Brain microvascular endothelial cell (primary cell): ENCODE measurements at regions not wholly inside any gene's neighbourhood (a gene's known extent, or its start where the extent isn't known, plus 50 kb on each side); places are given as distances from the start of the nearest gene placed in this dataset.

Experiments used
- DNase-seq: peaks from one replicate; pipeline ENCODE4 v3.0.0-alpha.2; 2020
- H3K27ac ChIP-seq: fragments of 250-450 bp; sonication (Bioruptor Pico); 2 replicates; pipeline ENCODE4 v1.5.1; 2020; ENCODE audit warnings: mild to moderate bottlenecking, moderate library complexity
- H3K27me3 ChIP-seq: fragments of 250-450 bp; sonication (Bioruptor Pico); replicated peaks from 2 replicates; pipeline ENCODE4 v1.5.1; 2020; ENCODE audit warnings: mild to moderate bottlenecking
- H3K36me3 ChIP-seq: fragments of 250-450 bp; sonication (Bioruptor Pico); replicated peaks from 2 replicates; pipeline ENCODE4 v1.5.1; 2020; ENCODE audit warnings: mild to moderate bottlenecking
- H3K4me3 ChIP-seq: 2 replicates; pipeline ENCODE4 v1.5.1; 2011; ENCODE audit warnings: low read depth, mild to moderate bottlenecking, control low read depth, low read length, moderate library complexity
- in situ Hi-C: cut with HindIII; loops from 2 replicates; pipeline ENCODE4 v1.10.0; 2017; ENCODE audit warnings: low sequenced_read_pairs, low pct_ligation_motif_present
- TF ChIP-seq, protein P1 (sequence below): IDR thresholded peaks from 2 replicates; pipeline ENCODE4 v1.5.1; 2011; ENCODE audit warnings: low read depth, mild to moderate bottlenecking, moderate library complexity, low read length, control low read depth, inconsistent platforms; ENCODE audit errors: missing control alignments

DNA sequence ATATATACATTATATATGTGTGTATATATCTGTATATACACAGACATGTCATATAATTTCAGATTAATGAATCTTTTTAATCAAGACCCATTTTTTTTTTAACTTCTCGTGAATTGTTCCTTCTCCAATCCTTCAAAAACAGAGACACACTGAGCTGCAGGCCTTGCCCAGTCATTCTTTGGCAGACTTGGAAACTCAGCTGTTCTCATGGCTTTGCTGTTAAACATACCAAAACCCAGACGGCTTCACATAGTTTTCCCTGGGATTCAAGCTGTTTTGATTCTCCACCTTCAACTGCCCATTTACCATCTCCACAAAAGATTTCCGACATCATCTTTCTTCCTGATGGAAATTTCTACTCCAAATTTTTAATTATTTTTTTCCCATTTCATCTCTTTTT is 148.7 kb downstream of the KCNJ2 start:
- TF ChIP-seq, protein P1, sequence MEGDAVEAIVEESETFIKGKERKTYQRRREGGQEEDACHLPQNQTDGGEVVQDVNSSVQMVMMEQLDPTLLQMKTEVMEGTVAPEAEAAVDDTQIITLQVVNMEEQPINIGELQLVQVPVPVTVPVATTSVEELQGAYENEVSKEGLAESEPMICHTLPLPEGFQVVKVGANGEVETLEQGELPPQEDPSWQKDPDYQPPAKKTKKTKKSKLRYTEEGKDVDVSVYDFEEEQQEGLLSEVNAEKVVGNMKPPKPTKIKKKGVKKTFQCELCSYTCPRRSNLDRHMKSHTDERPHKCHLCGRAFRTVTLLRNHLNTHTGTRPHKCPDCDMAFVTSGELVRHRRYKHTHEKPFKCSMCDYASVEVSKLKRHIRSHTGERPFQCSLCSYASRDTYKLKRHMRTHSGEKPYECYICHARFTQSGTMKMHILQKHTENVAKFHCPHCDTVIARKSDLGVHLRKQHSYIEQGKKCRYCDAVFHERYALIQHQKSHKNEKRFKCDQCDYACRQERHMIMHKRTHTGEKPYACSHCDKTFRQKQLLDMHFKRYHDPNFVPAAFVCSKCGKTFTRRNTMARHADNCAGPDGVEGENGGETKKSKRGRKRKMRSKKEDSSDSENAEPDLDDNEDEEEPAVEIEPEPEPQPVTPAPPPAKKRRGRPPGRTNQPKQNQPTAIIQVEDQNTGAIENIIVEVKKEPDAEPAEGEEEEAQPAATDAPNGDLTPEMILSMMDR, result no peak
- no peak for DNase-seq
- no peak overlapping the region for H3K4me3 ChIP-seq
- in situ Hi-C loops, result no loop called here
- no peaks in the 10 kb centered on the region for H3K36me3 ChIP-seq
- H3K27me3 ChIP-seq, result no peaks in the 10 kb centered on the region
- no peak overlapping the region for H3K27ac ChIP-seq

DNA sequence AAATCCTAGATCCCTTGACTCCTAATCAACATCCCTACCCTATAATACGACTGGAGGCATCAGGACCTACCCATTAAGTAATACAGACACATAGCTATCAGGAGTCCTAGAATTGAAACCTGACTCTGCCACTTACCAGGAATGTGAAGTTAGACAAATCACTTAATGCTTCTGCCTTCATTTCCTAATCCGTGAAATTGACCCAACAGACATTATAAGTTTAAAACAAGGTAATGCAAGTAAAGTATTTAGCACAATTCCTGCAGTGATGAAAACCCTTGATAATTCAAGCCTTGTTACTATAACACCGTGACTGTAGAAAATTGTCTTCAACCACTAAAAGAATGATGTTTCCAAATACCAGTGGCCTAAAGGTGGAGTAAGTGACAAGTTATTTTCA is 150.2 kb downstream of the KCNJ2 start:
- in situ Hi-C loops, result no loop called here
- no peaks in the 10 kb centered on the region for H3K36me3 ChIP-seq
- TF ChIP-seq, protein P1, result no peak
- no peaks in the 10 kb centered on the region for H3K27me3 ChIP-seq
- no peak overlapping the region for H3K27ac ChIP-seq
- no peak for DNase-seq
- no peak overlapping the region for H3K4me3 ChIP-seq

DNA sequence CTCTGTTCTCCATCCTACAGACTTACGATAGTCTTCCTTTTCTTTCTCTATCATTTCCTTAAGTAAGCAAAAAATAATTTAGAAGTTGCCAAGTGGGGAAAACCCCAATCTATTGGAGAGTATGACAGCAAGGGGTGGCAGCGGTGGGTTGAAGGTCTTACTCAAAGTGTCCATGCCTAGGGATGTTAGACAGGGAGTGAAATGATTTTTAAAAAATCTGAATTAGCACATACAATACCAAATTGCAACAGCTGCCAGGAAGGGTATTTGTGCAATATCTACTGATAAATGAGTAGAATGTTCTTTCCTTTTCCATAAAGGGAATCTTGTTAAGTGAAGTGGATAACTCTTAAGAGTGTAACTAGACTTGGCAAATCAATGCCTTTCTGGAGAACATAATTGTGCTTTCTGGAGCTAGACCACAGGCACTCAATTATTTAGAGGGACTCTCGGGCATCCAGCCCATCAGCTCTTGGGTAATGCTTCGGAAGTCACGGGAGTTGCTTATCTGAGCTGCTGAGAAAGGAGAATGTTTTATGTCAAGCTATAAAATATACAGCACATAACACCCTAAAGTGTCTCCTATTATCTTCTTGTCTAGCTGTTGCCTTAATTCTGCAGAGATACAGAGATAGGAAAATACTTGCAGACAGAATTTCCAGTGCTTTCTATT is 151.5 kb downstream of the KCNJ2 start:
- in situ Hi-C loops, result no loop called here
- no peaks in the 10 kb centered on the region for H3K27me3 ChIP-seq
- H3K36me3 ChIP-seq, result no peaks in the 10 kb centered on the region
- TF ChIP-seq, protein P1, result no peak
- H3K27ac ChIP-seq, result no peak overlapping the region
- H3K4me3 ChIP-seq, result no peak overlapping the region
- DNase-seq, result no peak

DNA sequence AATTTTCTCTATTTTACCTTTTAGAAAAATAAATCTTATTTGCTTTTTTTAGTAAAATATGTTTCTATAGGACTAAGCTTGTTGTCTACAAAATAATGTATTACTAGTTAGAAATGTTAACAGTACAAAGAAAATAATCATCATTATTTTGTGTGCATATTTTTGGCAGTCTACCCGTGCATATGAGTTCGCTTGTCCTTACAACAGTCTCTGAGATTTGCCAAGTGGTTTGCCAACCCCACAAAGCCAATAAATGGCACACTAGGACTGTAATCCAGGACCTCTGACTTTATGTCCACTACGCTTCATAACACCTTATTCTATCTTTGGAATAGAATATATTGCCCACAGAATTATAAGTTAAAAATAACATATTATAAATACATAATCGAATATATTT is 152.0 kb downstream of the KCNJ2 start:
- Histone ChIP-seq H3K36me3 (no peaks in the 10 kb centered on the region), H3K4me3 (no peak overlapping the region), H3K27me3 (no peaks in the 10 kb centered on the region), H3K27ac (no peak overlapping the region)
- no peak for DNase-seq
- in situ Hi-C loops, result no loop called here
- TF ChIP-seq, protein P1, result no peak

DNA sequence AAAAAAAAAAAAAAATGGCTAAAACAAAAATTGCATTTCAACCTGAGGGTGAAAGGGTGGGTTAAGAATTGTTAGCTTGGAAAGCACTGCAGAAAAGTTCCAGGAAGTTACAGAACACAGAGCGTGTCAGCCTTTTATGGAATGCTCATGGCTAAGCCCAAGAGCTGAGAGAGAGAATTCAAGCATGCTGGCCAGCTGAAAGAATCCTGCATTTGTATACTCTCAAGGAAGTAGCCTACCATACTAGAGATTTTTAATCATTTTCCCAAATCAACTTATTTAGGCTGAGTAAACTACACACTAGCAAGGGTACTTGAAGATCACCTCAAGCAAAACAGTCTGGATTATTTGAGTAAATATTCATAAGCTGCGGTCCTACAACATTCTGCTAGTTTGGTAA is 153.9 kb downstream of the KCNJ2 start:
- TF ChIP-seq, protein P1, result no peak
- no peak for DNase-seq
- Histone ChIP-seq H3K27me3 (no peaks in the 10 kb centered on the region), H3K36me3 (no peaks in the 10 kb centered on the region), H3K4me3 (no peak overlapping the region), H3K27ac (no peak overlapping the region)
- in situ Hi-C loops, result no loop called here

DNA sequence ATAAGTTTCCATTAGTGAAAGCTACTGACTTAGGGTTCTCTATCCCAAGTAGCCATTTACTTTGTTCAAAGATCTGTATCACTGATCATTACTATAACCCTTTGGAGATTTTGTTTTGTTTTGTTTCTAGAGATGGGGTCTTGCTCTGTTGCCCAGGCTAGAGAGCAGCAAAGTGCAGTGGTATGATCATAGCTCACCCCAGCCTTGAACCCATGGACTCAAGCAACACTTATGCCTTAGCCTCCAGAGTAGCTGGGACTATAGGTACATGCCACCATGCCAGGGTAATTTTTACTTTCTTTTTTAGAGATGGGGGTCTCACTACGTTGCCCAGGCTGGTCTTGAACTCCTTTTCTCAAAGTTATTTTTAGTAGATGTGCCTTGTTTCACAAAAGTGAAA is 154.7 kb downstream of the KCNJ2 start:
- Histone ChIP-seq H3K36me3 (no peaks in the 10 kb centered on the region), H3K27ac (no peak overlapping the region), H3K27me3 (no peaks in the 10 kb centered on the region), H3K4me3 (no peak overlapping the region)
- TF ChIP-seq, protein P1, result no peak
- in situ Hi-C loops, result no loop called here
- no peak for DNase-seq
